Calu3 (cell line): ENCODE measurements at regions not wholly inside any gene's neighbourhood (a gene's known extent, or its start where the extent isn't known, plus 50 kb on each side); places are given as distances from the start of the nearest gene placed in this dataset.
"Not testable (repeated sequence)": the region's sequence is repeated elsewhere in the genome, so short reads cannot be mapped to it uniquely, and the experiment has no call there.

Source experiments
- BruUV-seq: library from RNA; stranded (reverse); fragments of 400-500 nt; replicated peaks from 2 replicates; lab custom pipeline; 2021; lab: Mats Ljungman, UMichigan
- CTCF ChIA-PET: fragments of 300-600 bp; sonication (Branson Sonifier 250); formaldehyde crosslinking; loops from one replicate; lab custom pipeline; 2022; ENCODE audit warnings: antibody characterized with exemption; lab: Charles Lee
- DNase-seq: peaks from one replicate; pipeline ENCODE4 v3.0.0; 2022
- H3K27ac Mint-ChIP-seq: one replicate; pipeline ENCODE4 v1.8.0; 2022; ENCODE audit warnings: mixed read lengths; ENCODE audit not compliant: unreplicated experiment
- H3K27me3 Mint-ChIP-seq: one replicate; pipeline ENCODE4 v1.8.0; 2022; ENCODE audit warnings: mixed read lengths; ENCODE audit not compliant: unreplicated experiment
- H3K36me3 Mint-ChIP-seq: one replicate; pipeline ENCODE4 v1.8.0; 2022; ENCODE audit warnings: mild to moderate bottlenecking, moderate library complexity, mixed read lengths; ENCODE audit not compliant: insufficient read depth, unreplicated experiment
- H3K4me1 Mint-ChIP-seq: one replicate; pipeline ENCODE4 v1.8.0; 2022; ENCODE audit warnings: mild to moderate bottlenecking, low read depth, mixed read lengths; ENCODE audit not compliant: unreplicated experiment
- H3K4me3 Mint-ChIP-seq: one replicate; pipeline ENCODE4 v1.8.0; 2022; ENCODE audit warnings: mild to moderate bottlenecking, low read depth, moderate library complexity, mixed read lengths; ENCODE audit not compliant: unreplicated experiment
- H3K9me3 Mint-ChIP-seq: one replicate; pipeline ENCODE4 v1.8.0; 2022; ENCODE audit warnings: low read depth, mixed read lengths; ENCODE audit not compliant: unreplicated experiment
- CTCF ChIP-seq: fragments of 200-600 bp; IDR thresholded peaks from one replicate; pipeline ENCODE4 v1.8.0; 2022; ENCODE audit warnings: antibody characterized with exemption; ENCODE audit not compliant: unreplicated experiment
- intact Hi-C: fragments of 100-400 bp; cut with micrococcal nuclease; formaldehyde crosslinking; loops from one replicate; pipeline ENCODE4 v1.10.0; 2022; ENCODE audit not compliant: unreplicated experiment

GRCh38 chr15:35246451-35246850 is 161.4 kb upstream of the NANOGP8 start:
- no peak for TF ChIP-seq CTCF
- Mint-ChIP-seq H3K27me3 (no peaks in the 10 kb centered on the region), H3K27ac (no peak overlapping the region), H3K9me3 (no peaks in the 10 kb centered on the region), H3K36me3 (no peaks in the 10 kb centered on the region), H3K4me3 (no peak overlapping the region), H3K4me1 (no peaks in the 10 kb centered on the region)
- BruUV-seq = no TSS peak
- CTCF ChIA-PET = no interaction called here
- intact Hi-C loops = no loop called here
- no peak for DNase-seq

GRCh38 chr15:35245681-35246080 is 160.6 kb upstream of the NANOGP8 start:
- intact Hi-C loops, DNase-seq, H3K36me3 Mint-ChIP-seq, H3K27ac Mint-ChIP-seq, BruUV-seq, H3K4me3 Mint-ChIP-seq, H3K9me3 Mint-ChIP-seq, CTCF ChIA-PET, H3K4me1 Mint-ChIP-seq, H3K27me3 Mint-ChIP-seq: not testable (repeated sequence)

GRCh38 chr15:35244227-35244626 is 159.1 kb upstream of the NANOGP8 start:
- no peaks in the 10 kb centered on the region for H3K9me3 Mint-ChIP-seq
- H3K27me3 Mint-ChIP-seq = no peaks in the 10 kb centered on the region
- DNase-seq = no peak
- H3K36me3 Mint-ChIP-seq = no peaks in the 10 kb centered on the region
- H3K27ac Mint-ChIP-seq = no peak overlapping the region
- BruUV-seq = no TSS peak
- no peak for TF ChIP-seq CTCF
- CTCF ChIA-PET = no interaction called here
- intact Hi-C loops = no loop called here
- H3K4me1 Mint-ChIP-seq = no peaks in the 10 kb centered on the region
- no peak overlapping the region for H3K4me3 Mint-ChIP-seq

- TF ChIP-seq CTCF = no peak
- Mint-ChIP-seq H3K27ac (no peak overlapping the region), H3K4me1 (no peaks in the 10 kb centered on the region), H3K9me3 (no peaks in the 10 kb centered on the region), H3K4me3 (no peak overlapping the region), H3K36me3 (no peaks in the 10 kb centered on the region), H3K27me3 (no peaks in the 10 kb centered on the region)
- no peak for DNase-seq
- BruUV-seq = no TSS peak
- CTCF ChIA-PET = no interaction called here
- intact Hi-C loops = no loop called here
These were observed 158.7 kb upstream of the NANOGP8 start for GRCh38 chr15:35243758-35244157.

- H3K9me3 Mint-ChIP-seq, H3K27me3 Mint-ChIP-seq, H3K4me3 Mint-ChIP-seq, BruUV-seq, H3K27ac Mint-ChIP-seq, DNase-seq, intact Hi-C loops, CTCF ChIA-PET, H3K36me3 Mint-ChIP-seq, H3K4me1 Mint-ChIP-seq: not testable (repeated sequence)
These were observed 154.6 kb upstream of the NANOGP8 start for GRCh38 chr15:35239693-35240092.

GRCh38 chr15:35238448-35238847 is 153.4 kb upstream of the NANOGP8 start:
- H3K36me3 Mint-ChIP-seq, H3K9me3 Mint-ChIP-seq, H3K27me3 Mint-ChIP-seq, H3K27ac Mint-ChIP-seq, BruUV-seq, intact Hi-C loops, H3K4me1 Mint-ChIP-seq, DNase-seq, H3K4me3 Mint-ChIP-seq: not testable (repeated sequence)
- CTCF ChIA-PET = interaction anchor here (0.7 kb wide), 1 partner anchor 11 kb away, joined by 3 read pairs; no protein-coding TSS in a partner anchor
